ENCODE measurements at regions not wholly inside any gene's neighbourhood (a gene's known extent, or its start where the extent isn't known, plus 50 kb on each side); places are given as distances from the start of the nearest gene placed in this dataset.

- TF ChIP-seq RFX5 (IDR thresholded peaks at IDR 0.05; ENCODE audit: low read length), result no peak
- TF ChIP-seq CTCF (IDR thresholded peaks at IDR 0.05), result no peak
- no peak for TF ChIP-seq YY1 (IDR thresholded peaks at IDR 0.05; ENCODE audit: low read depth)
- TF ChIP-seq REST (IDR thresholded peaks at IDR 0.05; ENCODE audit: low read depth, low read length), result no peak
- TF ChIP-seq MEF2A (IDR thresholded peaks at IDR 0.05; ENCODE audit: borderline replicate concordance, low read depth), result no peak
- TF ChIP-seq MAX (IDR thresholded peaks at IDR 0.05; ENCODE audit: low read depth), result no peak
- no peak for TF ChIP-seq JUND (IDR thresholded peaks at IDR 0.05)
- TF ChIP-seq IRF3 (IDR thresholded peaks at IDR 0.05; ENCODE audit: low read depth, low read length), result no peak
- TF ChIP-seq EZH2phosphoT487 (IDR thresholded peaks at IDR 0.05; ENCODE audit: borderline replicate concordance, low read depth), result no peak
- TF ChIP-seq SIN3A (IDR thresholded peaks at IDR 0.05; ENCODE audit: borderline replicate concordance, low read depth, low read length), result no peak
- no peak for TF ChIP-seq ZBTB33 (IDR thresholded peaks at IDR 0.05; ENCODE audit: borderline replicate concordance, low read depth)
- TF ChIP-seq POLR2AphosphoS5 (IDR thresholded peaks at IDR 0.05; ENCODE audit: low read depth, low read length), result no peak
- TF ChIP-seq FOXM1 (IDR thresholded peaks at IDR 0.05; ENCODE audit: low read depth), result no peak
Observed at GRCh38 chr9:97772145-97772544, 75.0 kb upstream of the XPA start.

Measured in SK-N-SH (cell line).